ENCODE measurements at regions not wholly inside any gene's neighbourhood (a gene's known extent, or its start where the extent isn't known, plus 50 kb on each side); places are given as distances from the start of the nearest gene placed in this dataset. TPM values are rescaled to one million over a fixed set of nuclear protein-coding genes. Genes with fewer than 3 reads are reported as not detected.

Small RNA genes lying in the stretch of these regions (small RNA-seq; reads per million reads assigned to genes)
- gene RF00019 (ENCODE audit: insufficient read length, low read depth, low replicate concordance) = not detected
